IMR-90 (cell line): ENCODE measurements at regions not wholly inside any gene's neighbourhood (a gene's known extent, or its start where the extent isn't known, plus 50 kb on each side); places are given as distances from the start of the nearest gene placed in this dataset.

ENCODE experiments used
- ATAC-seq: fragments of 200-7000 bp; cut with Tn5 transposase; 2 replicates; pipeline ENCODE4 v1.9.1; 2020; ENCODE audit warnings: low read depth, mild to moderate bottlenecking, moderate library complexity
- BruUV-seq: library from RNA; stranded (reverse); fragments of 400-500 nt; replicated peaks from 2 replicates; lab custom pipeline; 2021; lab: Mats Ljungman, UMichigan
- CTCF ChIA-PET: fragments of 300-600 bp; formaldehyde crosslinking; extraction: SDS; loops from one replicate; lab custom pipeline; 2021; ENCODE audit warnings: antibody characterized with exemption; lab: Yijun Ruan, JAX
- POLR2A ChIA-PET: fragments of 300-600 bp; sonication (Branson Sonifier 250); formaldehyde crosslinking; loops from one replicate; lab custom pipeline; 2022; ENCODE audit warnings: antibody characterized with exemption; ENCODE audit not compliant: unreplicated experiment; lab: Charles Lee
- DNase-seq: peaks from one replicate; pipeline ENCODE4 v3.0.0; 2013
- H2AFZ ChIP-seq: replicated peaks from 2 replicates; pipeline ENCODE3; 2013; ENCODE audit warnings: low read length, mild to moderate bottlenecking; ENCODE audit not compliant: poor library complexity
- H2AK5ac ChIP-seq: 2 replicates; pipeline ENCODE4 v1.6.1; 2013; ENCODE audit warnings: low read depth, low read length, inconsistent platforms
- H2AK9ac ChIP-seq: replicated peaks from 2 replicates; pipeline ENCODE3; 2013; ENCODE audit warnings: mild to moderate bottlenecking, low read depth, low read length, moderate library complexity; ENCODE audit not compliant: poor library complexity
- H2BK120ac ChIP-seq: 2 replicates; pipeline ENCODE4 v1.6.1; 2013; ENCODE audit warnings: low read depth, low read length, inconsistent platforms
- H2BK15ac ChIP-seq: 3 replicates; pipeline ENCODE4 v1.6.1; 2013; ENCODE audit warnings: low read depth, low read length, inconsistent platforms
- H2BK20ac ChIP-seq: 2 replicates; pipeline ENCODE4 v1.6.1; 2013; ENCODE audit warnings: low read depth, mild to moderate bottlenecking, inconsistent platforms, low read length, moderate library complexity
- H2BK5ac ChIP-seq: 2 replicates; pipeline ENCODE4 v1.6.1; 2013; ENCODE audit warnings: mild to moderate bottlenecking, low read depth, low read length, inconsistent platforms; ENCODE audit not compliant: poor library complexity, severe bottlenecking
- H3K14ac ChIP-seq: replicated peaks from 2 replicates; pipeline ENCODE4 v1.6.1; 2013; ENCODE audit warnings: low read depth, low read length, inconsistent platforms
- H3K18ac ChIP-seq: 2 replicates; pipeline ENCODE4 v1.6.1; 2013; ENCODE audit warnings: low read depth, low read length, control low read depth
- H3K23ac ChIP-seq: 2 replicates; pipeline ENCODE4 v1.6.1; 2013; ENCODE audit warnings: low read depth, low read length, inconsistent platforms
- H3K27ac ChIP-seq: 2 replicates; pipeline ENCODE4 v1.5.1; 2013; ENCODE audit warnings: mild to moderate bottlenecking, control low read depth, low read length; ENCODE audit not compliant: insufficient read depth
- H3K27me3 ChIP-seq: 2 replicates; pipeline ENCODE4 v1.6.1; 2013; ENCODE audit warnings: low read length; ENCODE audit not compliant: control insufficient read depth, insufficient read depth
- H3K36me3 ChIP-seq: 2 replicates; pipeline ENCODE4 v1.6.1; 2013; ENCODE audit warnings: low read length, mixed read lengths; ENCODE audit not compliant: control insufficient read depth, insufficient read depth
- H3K4ac ChIP-seq: 2 replicates; pipeline ENCODE4 v1.6.1; 2013; ENCODE audit warnings: low read depth, low read length, inconsistent platforms
- H3K4me1 ChIP-seq: 2 replicates; pipeline ENCODE4 v1.6.1; 2013; ENCODE audit warnings: low read length, mixed read lengths; ENCODE audit not compliant: control insufficient read depth, insufficient read depth
- H3K4me2 ChIP-seq: 2 replicates; pipeline ENCODE4 v1.6.1; 2013; ENCODE audit warnings: low read depth, mild to moderate bottlenecking, control low read depth, low read length, moderate library complexity
- H3K4me3 ChIP-seq: 2 replicates; pipeline ENCODE4 v1.5.1; 2013; ENCODE audit warnings: low read depth, mild to moderate bottlenecking, control low read depth, low read length, moderate library complexity; ENCODE audit not compliant: insufficient read depth
- H3K56ac ChIP-seq: 2 replicates; pipeline ENCODE4 v1.6.1; 2013; ENCODE audit warnings: low read length, inconsistent platforms; ENCODE audit not compliant: insufficient read depth; ENCODE audit errors: extremely low read depth
- H3K79me1 ChIP-seq, 2 experiments: 2 replicates each; pipeline ENCODE4 v1.6.1; 2013; ENCODE audit warnings: low read length in 2 of 2, inconsistent platforms in 1 of 2, low read depth in 1 of 2
- H3K9ac ChIP-seq: 2 replicates; pipeline ENCODE4 v1.6.1; 2013; ENCODE audit warnings: low read depth, low read length, control low read depth
- H3K9me1 ChIP-seq: 2 replicates; pipeline ENCODE4 v1.6.1; 2013; ENCODE audit warnings: low read length, inconsistent platforms; ENCODE audit not compliant: insufficient read depth
- H3K9me3 ChIP-seq: 2 replicates; pipeline ENCODE4 v1.6.1; 2013; ENCODE audit warnings: low read length; ENCODE audit not compliant: control insufficient read depth, insufficient read depth
- H4K20me1 ChIP-seq: 2 replicates; pipeline ENCODE4 v1.6.1; 2013; ENCODE audit warnings: low read length, inconsistent platforms; ENCODE audit not compliant: insufficient read depth
- H4K5ac ChIP-seq: 2 replicates; pipeline ENCODE4 v1.6.1; 2013; ENCODE audit warnings: mild to moderate bottlenecking, low read depth, low read length, control low read depth
- H4K8ac ChIP-seq, 2 experiments: 2 replicates each; pipeline ENCODE4 v1.6.1; 2013; ENCODE audit warnings: low read depth in 2 of 2, low read length in 2 of 2, control low read depth in 1 of 2, inconsistent platforms in 1 of 2
- H4K91ac ChIP-seq: 2 replicates; pipeline ENCODE4 v1.6.1; 2013; ENCODE audit warnings: low read depth, low read length, inconsistent platforms; ENCODE audit not compliant: insufficient read depth
- BHLHE40 ChIP-seq: fragments of 150-350 bp; IDR thresholded peaks from 2 replicates; pipeline ENCODE4 v1.6.1; 2016; ENCODE audit warnings: mild to moderate bottlenecking, low read depth, low read length
- CEBPB ChIP-seq: IDR thresholded peaks from 2 replicates; pipeline ENCODE4 v1.6.1; 2012; ENCODE audit warnings: low read depth, low read length, improper control_type of control experiment
- CHD1 ChIP-seq: IDR thresholded peaks from 2 replicates; pipeline ENCODE4 v1.6.1; 2012; ENCODE audit warnings: low read depth, low read length, improper control_type of control experiment
- ELK1 ChIP-seq: fragments of 150-350 bp; IDR thresholded peaks from 2 replicates; pipeline ENCODE4 v1.6.1; 2016; ENCODE audit warnings: low read depth, mild to moderate bottlenecking, low read length, moderate library complexity, borderline replicate concordance
- FOS ChIP-seq: fragments of 150-350 bp; IDR thresholded peaks from 2 replicates; pipeline ENCODE4 v1.6.1; 2016; ENCODE audit warnings: low read depth, low read length
- MAFK ChIP-seq: IDR thresholded peaks from 2 replicates; pipeline ENCODE4 v1.6.1; 2012; ENCODE audit warnings: low read depth, low read length, improper control_type of control experiment
- MAZ ChIP-seq: IDR thresholded peaks from 2 replicates; pipeline ENCODE4 v1.6.1; 2012; ENCODE audit warnings: low read depth, mild to moderate bottlenecking, low read length, improper control_type of control experiment, moderate library complexity, borderline replicate concordance
- MXI1 ChIP-seq: IDR thresholded peaks from 2 replicates; pipeline ENCODE4 v1.6.1; 2012; ENCODE audit warnings: low read depth, mild to moderate bottlenecking, low read length, moderate library complexity, borderline replicate concordance
- NFE2L2 ChIP-seq: fragments of 150-350 bp; IDR thresholded peaks from 2 replicates; pipeline ENCODE4 v1.6.1; 2016; ENCODE audit warnings: low read depth, mild to moderate bottlenecking, low read length
- POLR2A ChIP-seq: IDR thresholded peaks from 2 replicates; pipeline ENCODE4 v1.6.1; 2012; ENCODE audit warnings: mild to moderate bottlenecking, low read depth, low read length
- RAD21 ChIP-seq: IDR thresholded peaks from 2 replicates; pipeline ENCODE4 v1.6.1; 2012; ENCODE audit warnings: low read length, improper control_type of control experiment
- RCOR1 ChIP-seq: IDR thresholded peaks from 2 replicates; pipeline ENCODE4 v1.6.1; 2012; ENCODE audit warnings: mild to moderate bottlenecking, low read length, improper control_type of control experiment; ENCODE audit not compliant: insufficient replicate concordance
- RFX5 ChIP-seq: IDR thresholded peaks from 2 replicates; pipeline ENCODE4 v1.8.0; 2012; ENCODE audit warnings: low read depth, mild to moderate bottlenecking, low read length, moderate library complexity
- SMC3 ChIP-seq: fragments of 150-350 bp; IDR thresholded peaks from 2 replicates; pipeline ENCODE4 v1.6.1; 2016; ENCODE audit warnings: low read depth, mild to moderate bottlenecking, antibody characterized with exemption, low read length, moderate library complexity
- WGBS, 2 experiments: methylation state at CpG; one replicate each; pipeline versions ENCODE4 v1.1.5 to v1.1.7; 2013; ENCODE audit warnings: missing lambda C conversion rate in 2 of 2; ENCODE audit not compliant: insufficient read length in 1 of 2; ENCODE audit errors: extremely low coverage in 2 of 2; 5-methylcytosine and 5-hydroxymethylcytosine counted together
- dilution Hi-C: fragments of 300-500 bp; cut with HindIII; formaldehyde crosslinking; loops from one replicate; pipeline ENCODE4 v1.14.3; 2018; ENCODE audit warnings: low sequenced_read_pairs; ENCODE audit not compliant: unreplicated experiment
- in situ Hi-C: fragments of 300-500 bp; cut with MboI; formaldehyde crosslinking; loops from 3 replicates; pipeline ENCODE4 v1.14.3; 2019; ENCODE audit warnings: low sequenced_read_pairs, inconsistent platforms, mixed read lengths
- intact Hi-C: fragments of 100-400 bp; cut with micrococcal nuclease; formaldehyde crosslinking; loops from 2 replicates; pipeline ENCODE4 v1.10.0; 2022
- TF ChIP-seq, protein P1 (sequence below): fragments of 150-350 bp; IDR thresholded peaks from 2 replicates; pipeline ENCODE4 v1.6.1; 2017; ENCODE audit warnings: mild to moderate bottlenecking, antibody characterized with exemption, low read length, low read depth
- TF ChIP-seq, protein P2 (sequence below): conservative IDR thresholded peaks from 2 replicates; pipeline ENCODE4 v1.5.1; 2012; ENCODE audit warnings: mild to moderate bottlenecking, low read depth, low read length, improper control_type of control experiment

DNA sequence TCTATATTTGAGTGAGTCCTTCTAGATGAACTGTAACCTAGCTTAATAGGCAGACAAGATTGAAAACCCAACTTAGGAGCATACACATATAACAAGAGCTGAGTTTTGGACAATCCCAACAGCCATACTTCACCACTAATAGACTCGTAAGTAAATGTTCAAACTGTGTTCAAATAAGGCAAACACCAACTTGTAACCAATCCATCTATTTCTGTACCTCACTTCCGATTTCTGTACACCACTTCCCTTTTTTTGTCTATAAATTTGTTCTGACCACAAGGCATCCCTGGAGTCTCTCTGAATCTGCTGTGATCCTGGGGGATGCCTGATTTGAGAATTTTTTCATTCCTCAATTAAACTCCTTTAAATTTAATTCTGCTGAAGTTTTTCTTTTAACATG lies 1149.1 kb upstream of the NRXN1 start:
- Histone ChIP-seq H3K27me3 (no peaks in the 10 kb centered on the region), H4K20me1 (no peaks in the 10 kb centered on the region), H2AK5ac (no peak overlapping the region), H3K27ac (no peak overlapping the region), H2BK5ac (no peak overlapping the region), H3K9me3 (peaks cover 2% of the 10 kb centered on the region; the same call in 1 of the 2 replicates), H3K4me1 (no peaks in the 10 kb centered on the region), H3K36me3 (no peaks in the 10 kb centered on the region), H3K4me3 (no peak overlapping the region), H4K8ac (no peak overlapping the region), H2BK15ac (no peak overlapping the region), H3K9ac (no peak overlapping the region), H2BK20ac (no peak overlapping the region), H3K4me2 (no peak overlapping the region), H2AK9ac (no peak overlapping the region), H2BK120ac (no peak overlapping the region), H4K5ac (no peak overlapping the region), H4K91ac (no peak overlapping the region), H2AFZ (no peak overlapping the region), H3K18ac (no peak overlapping the region), H3K4ac (no peak overlapping the region), H3K9me1 (0 out of 2 replicates have a peak, but pooled peaks cover 3% of the 10 kb centered on the region), H3K79me1 (no peaks in the 10 kb centered on the region), H3K23ac (no peak overlapping the region), H3K56ac (no peak overlapping the region), H3K14ac (no peak overlapping the region)
- no TSS peak for BruUV-seq
- intact Hi-C loops (no loop called here), dilution Hi-C loops (no loop called here), in situ Hi-C loops (no loop called here)
- DNase-seq (no peak), ATAC-seq (no peak)
- no CpG with 5 or more reads among the region's 2 CpGs for WGBS, 2 experiments
- POLR2A ChIA-PET = no interaction called here
- CTCF ChIA-PET = no interaction called here
- TF ChIP-seq, protein P1, sequence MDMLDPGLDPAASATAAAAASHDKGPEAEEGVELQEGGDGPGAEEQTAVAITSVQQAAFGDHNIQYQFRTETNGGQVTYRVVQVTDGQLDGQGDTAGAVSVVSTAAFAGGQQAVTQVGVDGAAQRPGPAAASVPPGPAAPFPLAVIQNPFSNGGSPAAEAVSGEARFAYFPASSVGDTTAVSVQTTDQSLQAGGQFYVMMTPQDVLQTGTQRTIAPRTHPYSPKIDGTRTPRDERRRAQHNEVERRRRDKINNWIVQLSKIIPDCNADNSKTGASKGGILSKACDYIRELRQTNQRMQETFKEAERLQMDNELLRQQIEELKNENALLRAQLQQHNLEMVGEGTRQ = no peak
- TF ChIP-seq BHLHE40 (no peak), CEBPB (no peak), MXI1 (no peak), ELK1 (no peak), FOS (no peak), SMC3 (no peak), NFE2L2 (no peak), RFX5 (no peak), RCOR1 (no peak), RAD21 (no peak), MAZ (no peak), POLR2A (no peak), MAFK (no peak), CHD1 (no peak)
- TF ChIP-seq, protein P2, sequence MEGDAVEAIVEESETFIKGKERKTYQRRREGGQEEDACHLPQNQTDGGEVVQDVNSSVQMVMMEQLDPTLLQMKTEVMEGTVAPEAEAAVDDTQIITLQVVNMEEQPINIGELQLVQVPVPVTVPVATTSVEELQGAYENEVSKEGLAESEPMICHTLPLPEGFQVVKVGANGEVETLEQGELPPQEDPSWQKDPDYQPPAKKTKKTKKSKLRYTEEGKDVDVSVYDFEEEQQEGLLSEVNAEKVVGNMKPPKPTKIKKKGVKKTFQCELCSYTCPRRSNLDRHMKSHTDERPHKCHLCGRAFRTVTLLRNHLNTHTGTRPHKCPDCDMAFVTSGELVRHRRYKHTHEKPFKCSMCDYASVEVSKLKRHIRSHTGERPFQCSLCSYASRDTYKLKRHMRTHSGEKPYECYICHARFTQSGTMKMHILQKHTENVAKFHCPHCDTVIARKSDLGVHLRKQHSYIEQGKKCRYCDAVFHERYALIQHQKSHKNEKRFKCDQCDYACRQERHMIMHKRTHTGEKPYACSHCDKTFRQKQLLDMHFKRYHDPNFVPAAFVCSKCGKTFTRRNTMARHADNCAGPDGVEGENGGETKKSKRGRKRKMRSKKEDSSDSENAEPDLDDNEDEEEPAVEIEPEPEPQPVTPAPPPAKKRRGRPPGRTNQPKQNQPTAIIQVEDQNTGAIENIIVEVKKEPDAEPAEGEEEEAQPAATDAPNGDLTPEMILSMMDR = no peak
